IPS DF 6.9 (cell line): ENCODE measurements at regions not wholly inside any gene's neighbourhood (a gene's known extent, or its start where the extent isn't known, plus 50 kb on each side); places are given as distances from the start of the nearest gene placed in this dataset.

Source experiments
- DNase-seq: peaks from one replicate; pipeline ENCODE4 v3.0.0-alpha.2; 2013; ENCODE audit warnings: low read depth, low spot score
- H3K27ac ChIP-seq: one replicate; pipeline ENCODE4 v1.5.1; 2013; ENCODE audit warnings: low read length, control low read depth
- H3K27me3 ChIP-seq: 2 replicates; pipeline ENCODE4 v1.6.1; 2013; ENCODE audit warnings: mild to moderate bottlenecking, low read length; ENCODE audit not compliant: control insufficient read depth, insufficient read depth
- H3K36me3 ChIP-seq: 2 replicates; pipeline ENCODE4 v1.6.1; 2013; ENCODE audit warnings: low read length; ENCODE audit not compliant: control insufficient read depth, insufficient read depth
- H3K4me1 ChIP-seq: 2 replicates; pipeline ENCODE4 v1.6.1; 2013; ENCODE audit warnings: low read length; ENCODE audit not compliant: control insufficient read depth, insufficient read depth
- H3K4me3 ChIP-seq: 2 replicates; pipeline ENCODE4 v1.5.1; 2013; ENCODE audit warnings: mild to moderate bottlenecking, low read length
- H3K9me3 ChIP-seq: 2 replicates; pipeline ENCODE4 v1.6.1; 2013; ENCODE audit warnings: low read length, inconsistent platforms; ENCODE audit not compliant: control insufficient read depth, insufficient read depth
- WGBS: extraction: QIAGEN DNeasy Blood & Tissue Kit; methylation state at CpG from one replicate; pipeline ENCODE4 v1.1.7; 2013; ENCODE audit warnings: mixed read lengths, missing lambda C conversion rate; ENCODE audit not compliant: insufficient read length, insufficient coverage; 5-methylcytosine and 5-hydroxymethylcytosine counted together

- Histone ChIP-seq H3K4me3 (no peak overlapping the region), H3K27ac (no peak overlapping the region), H3K36me3 (no peaks in the 10 kb centered on the region), H3K9me3 (no peaks in the 10 kb centered on the region), H3K4me1 (no peaks in the 10 kb centered on the region), H3K27me3 (no peaks in the 10 kb centered on the region)
- no CpG with 5 or more reads among the region's 23 CpGs for WGBS
- no peak for DNase-seq
Measured at GRCh38 chr20:24052599-24053275, 64.2 kb upstream of the GGTLC1 start.

GRCh38 chr20:24051160-24051559 is 62.6 kb upstream of the GGTLC1 start:
- no CpG with 5 or more reads among the region's 2 CpGs for WGBS
- H3K27ac ChIP-seq, result no peak overlapping the region

GRCh38 chr20:24050119-24050518 is 61.5 kb upstream of the GGTLC1 start:
- Histone ChIP-seq H3K4me1 (no peaks in the 10 kb centered on the region), H3K36me3 (no peaks in the 10 kb centered on the region), H3K4me3 (no peak overlapping the region), H3K27me3 (no peaks in the 10 kb centered on the region), H3K27ac (no peak overlapping the region), H3K9me3 (no peaks in the 10 kb centered on the region)
- no CpG with 5 or more reads among the region's 3 CpGs for WGBS
- DNase-seq, result no peak

More at GRCh38 chr20:24051160-24051559, 62.6 kb upstream of the GGTLC1 start:
- Histone ChIP-seq H3K36me3 (no peaks in the 10 kb centered on the region), H3K27me3 (no peaks in the 10 kb centered on the region), H3K9me3 (no peaks in the 10 kb centered on the region), H3K4me1 (no peaks in the 10 kb centered on the region), H3K4me3 (no peak overlapping the region)
- DNase-seq, result no peak

- H3K4me3 ChIP-seq, result no peak overlapping the region
- no peaks in the 10 kb centered on the region for H3K36me3 ChIP-seq
- H3K4me1 ChIP-seq, result no peaks in the 10 kb centered on the region
- no CpG with 5 or more reads among the region's 2 CpGs for WGBS
- H3K9me3 ChIP-seq, result no peaks in the 10 kb centered on the region
- no peak overlapping the region for H3K27ac ChIP-seq
- DNase-seq, result no peak
- no peaks in the 10 kb centered on the region for H3K27me3 ChIP-seq
Measured at GRCh38 chr20:24049081-24049480, 60.5 kb upstream of the GGTLC1 start.

- WGBS, result no CpG with 5 or more reads among the region's 16 CpGs
- Histone ChIP-seq H3K36me3 (no peaks in the 10 kb centered on the region), H3K27me3 (no peaks in the 10 kb centered on the region), H3K4me3 (no peak overlapping the region), H3K27ac (no peak overlapping the region), H3K9me3 (no peaks in the 10 kb centered on the region), H3K4me1 (no peaks in the 10 kb centered on the region)
- no peak for DNase-seq
Measured at GRCh38 chr20:24048024-24048611, 59.5 kb upstream of the GGTLC1 start.

GRCh38 chr20:24046888-24047287 is 58.3 kb upstream of the GGTLC1 start:
- no CpG with 5 or more reads among the region's 1 CpG for WGBS
- H3K36me3 ChIP-seq, result no peaks in the 10 kb centered on the region
- no peak overlapping the region for H3K27ac ChIP-seq
- no peak for DNase-seq
- no peaks in the 10 kb centered on the region for H3K9me3 ChIP-seq
- H3K27me3 ChIP-seq, result no peaks in the 10 kb centered on the region
- H3K4me3 ChIP-seq, result no peak overlapping the region
- no peaks in the 10 kb centered on the region for H3K4me1 ChIP-seq

- WGBS, result no CpG with 5 or more reads among the region's 10 CpGs
- Histone ChIP-seq H3K4me3 (no peak overlapping the region), H3K9me3 (no peaks in the 10 kb centered on the region), H3K27ac (no peak overlapping the region), H3K36me3 (no peaks in the 10 kb centered on the region), H3K27me3 (no peaks in the 10 kb centered on the region), H3K4me1 (no peaks in the 10 kb centered on the region)
- no peak for DNase-seq
Measured at GRCh38 chr20:24045621-24046318, 57.2 kb upstream of the GGTLC1 start.

- H3K4me3 ChIP-seq, result no peak overlapping the region
- DNase-seq, result no peak
- no peaks in the 10 kb centered on the region for H3K27me3 ChIP-seq
- no peaks in the 10 kb centered on the region for H3K36me3 ChIP-seq
- no peak overlapping the region for H3K27ac ChIP-seq
- no peaks in the 10 kb centered on the region for H3K4me1 ChIP-seq
- no CpG with 5 or more reads among the region's 1 CpG for WGBS
- no peaks in the 10 kb centered on the region for H3K9me3 ChIP-seq
Measured at GRCh38 chr20:24043294-24043693, 54.7 kb upstream of the GGTLC1 start.

- no peaks in the 10 kb centered on the region for H3K9me3 ChIP-seq
- H3K4me3 ChIP-seq, result no peak overlapping the region
- no peak for DNase-seq
- no CpG with 5 or more reads among the region's 3 CpGs for WGBS
- H3K36me3 ChIP-seq, result no peaks in the 10 kb centered on the region
- no peak overlapping the region for H3K27ac ChIP-seq
- no peaks in the 10 kb centered on the region for H3K27me3 ChIP-seq
- no peaks in the 10 kb centered on the region for H3K4me1 ChIP-seq
Measured at GRCh38 chr20:24042646-24043045, 54.1 kb upstream of the GGTLC1 start.

- H3K4me3 ChIP-seq, result no peak overlapping the region
- WGBS, result no CpG with 5 or more reads among the region's 1 CpG
Measured at GRCh38 chr20:24040896-24041459, 52.4 kb upstream of the GGTLC1 start.

More at GRCh38 chr20:24040896-24041459, 52.4 kb upstream of the GGTLC1 start:
- Histone ChIP-seq H3K36me3 (no peaks in the 10 kb centered on the region), H3K27ac (no peak overlapping the region), H3K27me3 (no peaks in the 10 kb centered on the region), H3K4me1 (no peaks in the 10 kb centered on the region), H3K9me3 (no peaks in the 10 kb centered on the region)
- no peak for DNase-seq
